A549 (cell line): ENCODE measurements at regions not wholly inside any gene's neighbourhood (a gene's known extent, or its start where the extent isn't known, plus 50 kb on each side); places are given as distances from the start of the nearest gene placed in this dataset.

Source experiments
- BHLHE40 ChIP-seq: IDR thresholded peaks from 2 replicates; pipeline ENCODE4 v1.6.1; 2012; ENCODE audit warnings: low read depth, low read length, inconsistent platforms
- CHD2 ChIP-seq: fragments of 150-350 bp; IDR thresholded peaks from 2 replicates; pipeline ENCODE4 v1.6.1; 2014; ENCODE audit warnings: low read length; ENCODE audit not compliant: partially characterized antibody
- CHD4 ChIP-seq: fragments of 200-600 bp; sonication (generic); IDR thresholded peaks from 2 replicates; pipeline ENCODE4 v1.6.1; 2016; ENCODE audit warnings: antibody characterized with exemption, mild to moderate bottlenecking, borderline replicate concordance
- EP300 ChIP-seq, 2 experiments: fragments of >200 bp; sonication (Bioruptor Twin); formaldehyde crosslinking; IDR thresholded peaks; 2 replicates in 1 of 2; 3 replicates in 1 of 2; pipeline ENCODE4 v1.6.1; 2016 to 2017
- FOSL2 ChIP-seq, 2 experiments: fragments of 450-650 bp in 1 of 2; fragments of >200 bp in 1 of 2; sonication (Bioruptor Twin) in 1 of 2; formaldehyde crosslinking; IDR thresholded peaks; 2 replicates each; pipeline versions ENCODE4 v1.5.0 to v1.6.1; 2016 to 2020; ENCODE audit warnings: mild to moderate bottlenecking in 1 of 2, moderate library complexity in 1 of 2
- KDM1A ChIP-seq: fragments of 200-600 bp; sonication (generic); IDR thresholded peaks from 2 replicates; pipeline ENCODE4 v1.6.1; 2016; ENCODE audit warnings: low read depth, mild to moderate bottlenecking
- MYC ChIP-seq: IDR thresholded peaks from 2 replicates; pipeline ENCODE4 v1.6.1; 2012; ENCODE audit warnings: mild to moderate bottlenecking, inconsistent platforms, low read length, improper control_type of control experiment, borderline replicate concordance
- NFE2L2 ChIP-seq: fragments of 150-350 bp; conservative IDR thresholded peaks from 2 replicates; pipeline ENCODE4 v1.6.1; 2014; ENCODE audit warnings: low read length
- NPAS2 ChIP-seq: fragments of 250-450 bp; sonication (Bioruptor Pico); IDR thresholded peaks from 2 replicates; pipeline ENCODE4 v1.8.0; 2022; ENCODE audit warnings: mild to moderate bottlenecking, moderate library complexity, borderline replicate concordance
- POLR2A ChIP-seq: IDR thresholded peaks from 2 replicates; pipeline ENCODE4 v1.6.1; 2012; ENCODE audit warnings: mild to moderate bottlenecking, low read length
- RCOR1 ChIP-seq: fragments of 150-350 bp; IDR thresholded peaks from 2 replicates; pipeline ENCODE4 v1.6.1; 2014; ENCODE audit warnings: antibody characterized with exemption, low read length, low read depth
- ZFP36 ChIP-seq: fragments of 450-650 bp; IDR thresholded peaks from 2 replicates; pipeline ENCODE4 v1.6.1; 2014; ENCODE audit warnings: borderline replicate concordance; ENCODE audit not compliant: partially characterized antibody
- TF ChIP-seq, protein P1 (sequence below): fragments of >200 bp; sonication (Bioruptor Twin); formaldehyde crosslinking; IDR thresholded peaks from 3 replicates; pipeline ENCODE4 v1.5.1; 2016

DNA sequence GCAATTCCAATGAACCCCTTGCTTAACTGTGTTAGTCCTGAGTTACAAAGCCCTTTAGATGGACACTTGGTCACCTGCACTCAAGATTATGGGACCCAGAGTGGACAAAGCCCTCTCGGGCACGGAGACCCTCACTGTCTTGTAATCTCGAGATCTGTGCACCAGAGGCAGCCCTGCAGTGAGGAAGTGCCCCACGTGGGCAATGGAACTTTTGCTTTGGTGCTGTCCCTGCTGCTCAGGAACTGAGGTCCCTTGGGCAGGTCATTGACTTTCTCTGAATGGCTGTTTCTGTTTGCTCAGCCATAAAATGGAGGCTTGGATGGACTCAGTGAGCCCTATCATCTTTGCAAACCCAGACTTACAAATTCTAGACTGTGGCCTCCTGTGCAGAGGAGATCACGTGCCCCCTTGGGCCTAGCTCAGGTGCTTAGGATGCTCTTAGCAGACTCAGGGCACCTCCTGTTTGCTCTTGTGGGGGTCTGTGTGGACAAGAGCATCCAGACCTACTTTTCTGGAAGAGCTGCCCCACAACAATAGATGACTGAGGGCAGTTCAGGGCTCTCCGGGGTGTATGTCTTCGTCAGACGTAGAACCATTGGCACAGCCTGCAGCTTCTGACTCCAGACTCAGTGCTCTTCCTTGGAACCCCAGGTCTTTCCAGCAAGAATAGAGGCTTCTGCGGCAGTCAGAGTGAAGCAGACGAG is 94.5 kb upstream of the HS6ST1 start:
- TF ChIP-seq, protein P1, sequence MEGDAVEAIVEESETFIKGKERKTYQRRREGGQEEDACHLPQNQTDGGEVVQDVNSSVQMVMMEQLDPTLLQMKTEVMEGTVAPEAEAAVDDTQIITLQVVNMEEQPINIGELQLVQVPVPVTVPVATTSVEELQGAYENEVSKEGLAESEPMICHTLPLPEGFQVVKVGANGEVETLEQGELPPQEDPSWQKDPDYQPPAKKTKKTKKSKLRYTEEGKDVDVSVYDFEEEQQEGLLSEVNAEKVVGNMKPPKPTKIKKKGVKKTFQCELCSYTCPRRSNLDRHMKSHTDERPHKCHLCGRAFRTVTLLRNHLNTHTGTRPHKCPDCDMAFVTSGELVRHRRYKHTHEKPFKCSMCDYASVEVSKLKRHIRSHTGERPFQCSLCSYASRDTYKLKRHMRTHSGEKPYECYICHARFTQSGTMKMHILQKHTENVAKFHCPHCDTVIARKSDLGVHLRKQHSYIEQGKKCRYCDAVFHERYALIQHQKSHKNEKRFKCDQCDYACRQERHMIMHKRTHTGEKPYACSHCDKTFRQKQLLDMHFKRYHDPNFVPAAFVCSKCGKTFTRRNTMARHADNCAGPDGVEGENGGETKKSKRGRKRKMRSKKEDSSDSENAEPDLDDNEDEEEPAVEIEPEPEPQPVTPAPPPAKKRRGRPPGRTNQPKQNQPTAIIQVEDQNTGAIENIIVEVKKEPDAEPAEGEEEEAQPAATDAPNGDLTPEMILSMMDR = no peak
- no peak for TF ChIP-seq POLR2A
- TF ChIP-seq CHD2 = no peak
- no peak for TF ChIP-seq NPAS2 (CRISPR knock-in tag)
- no peak for TF ChIP-seq RCOR1
- no peak for TF ChIP-seq KDM1A
- no peak for TF ChIP-seq CHD4
- no peak for TF ChIP-seq ZFP36
- no peak for TF ChIP-seq BHLHE40
- TF ChIP-seq EP300 (IDR thresholded peaks at IDR 0.05) = no peak
- no peak for TF ChIP-seq FOSL2 (IDR thresholded peaks at IDR 0.05)
- TF ChIP-seq FOSL2 (CRISPR knock-in tag; IDR thresholded peaks at IDR 0.05) = no peak
- TF ChIP-seq NFE2L2 = no peak
- TF ChIP-seq MYC = no peak
